GM12875 (cell line): ENCODE measurements at regions not wholly inside any gene's neighbourhood (a gene's known extent, or its start where the extent isn't known, plus 50 kb on each side); places are given as distances from the start of the nearest gene placed in this dataset.

Experiments used
- H3K4me3 ChIP-seq: one replicate; pipeline ENCODE4 v1.5.1; 2011; ENCODE audit warnings: low read depth, low read length, control low read depth
- TF ChIP-seq, protein P1 (sequence below): IDR thresholded peaks from 2 replicates; pipeline ENCODE4 v1.5.1; 2011; ENCODE audit warnings: low read depth, mild to moderate bottlenecking, control low read depth, inconsistent platforms, low read length, moderate library complexity, borderline replicate concordance; ENCODE audit not compliant: insufficient read depth

DNA sequence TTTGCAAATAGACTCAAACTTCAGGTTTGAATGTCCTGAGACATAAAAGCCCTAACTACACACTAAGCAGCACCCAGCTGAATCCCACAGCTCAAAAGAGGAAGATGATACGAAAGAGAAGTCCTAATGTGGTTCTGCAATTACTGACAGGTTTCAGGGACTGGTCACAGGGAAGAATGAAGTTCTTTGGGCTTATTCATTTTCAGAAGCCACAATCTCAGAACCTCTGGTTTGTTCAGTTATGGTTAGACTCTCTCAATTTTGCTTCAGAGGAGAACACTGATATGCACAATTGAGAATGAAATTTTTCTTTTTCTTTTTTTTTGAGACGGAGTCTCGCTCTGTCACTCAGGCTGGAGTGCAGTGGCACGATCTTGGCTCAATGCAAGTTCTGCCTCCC is 94.6 kb upstream of the FAM180A start:
- TF ChIP-seq, protein P1, sequence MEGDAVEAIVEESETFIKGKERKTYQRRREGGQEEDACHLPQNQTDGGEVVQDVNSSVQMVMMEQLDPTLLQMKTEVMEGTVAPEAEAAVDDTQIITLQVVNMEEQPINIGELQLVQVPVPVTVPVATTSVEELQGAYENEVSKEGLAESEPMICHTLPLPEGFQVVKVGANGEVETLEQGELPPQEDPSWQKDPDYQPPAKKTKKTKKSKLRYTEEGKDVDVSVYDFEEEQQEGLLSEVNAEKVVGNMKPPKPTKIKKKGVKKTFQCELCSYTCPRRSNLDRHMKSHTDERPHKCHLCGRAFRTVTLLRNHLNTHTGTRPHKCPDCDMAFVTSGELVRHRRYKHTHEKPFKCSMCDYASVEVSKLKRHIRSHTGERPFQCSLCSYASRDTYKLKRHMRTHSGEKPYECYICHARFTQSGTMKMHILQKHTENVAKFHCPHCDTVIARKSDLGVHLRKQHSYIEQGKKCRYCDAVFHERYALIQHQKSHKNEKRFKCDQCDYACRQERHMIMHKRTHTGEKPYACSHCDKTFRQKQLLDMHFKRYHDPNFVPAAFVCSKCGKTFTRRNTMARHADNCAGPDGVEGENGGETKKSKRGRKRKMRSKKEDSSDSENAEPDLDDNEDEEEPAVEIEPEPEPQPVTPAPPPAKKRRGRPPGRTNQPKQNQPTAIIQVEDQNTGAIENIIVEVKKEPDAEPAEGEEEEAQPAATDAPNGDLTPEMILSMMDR = no peak
- no peak overlapping the region for H3K4me3 ChIP-seq

DNA sequence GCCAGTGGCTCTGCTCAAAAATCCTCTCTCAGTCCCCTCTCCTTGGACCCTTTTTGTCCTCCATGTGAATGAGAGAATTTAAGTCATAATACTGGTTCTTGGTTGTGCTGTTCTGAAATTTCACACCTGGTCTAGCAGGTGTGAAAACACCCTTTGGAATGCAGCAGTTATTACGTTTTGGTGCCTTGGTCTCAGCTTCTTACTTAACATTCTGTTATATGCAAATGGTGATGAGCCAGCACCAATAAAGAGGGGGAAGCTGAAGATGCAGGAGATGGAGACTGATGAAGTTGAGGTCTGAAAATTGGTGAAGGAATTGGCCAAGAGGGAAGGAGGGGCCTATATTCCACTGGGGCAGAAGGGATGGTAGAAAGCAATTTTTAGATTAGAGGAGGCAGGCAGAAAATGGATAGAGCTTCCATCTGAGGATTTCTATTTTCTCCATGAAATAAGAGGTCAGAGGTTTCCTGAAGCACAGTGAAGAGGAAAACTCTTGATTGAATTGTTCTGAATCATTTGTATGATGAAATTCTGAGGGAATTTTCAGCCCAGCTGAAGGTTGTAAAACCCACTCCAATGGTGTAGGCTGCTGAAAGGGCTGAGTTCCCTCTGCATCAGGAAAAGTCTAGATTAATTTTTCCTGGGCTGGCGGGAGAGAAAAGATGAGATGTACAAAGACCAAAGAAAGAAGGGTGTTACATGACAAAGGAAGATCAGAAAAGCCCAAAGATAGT is 94.0 kb upstream of the FAM180A start:
- TF ChIP-seq, protein P1 = no peak

DNA sequence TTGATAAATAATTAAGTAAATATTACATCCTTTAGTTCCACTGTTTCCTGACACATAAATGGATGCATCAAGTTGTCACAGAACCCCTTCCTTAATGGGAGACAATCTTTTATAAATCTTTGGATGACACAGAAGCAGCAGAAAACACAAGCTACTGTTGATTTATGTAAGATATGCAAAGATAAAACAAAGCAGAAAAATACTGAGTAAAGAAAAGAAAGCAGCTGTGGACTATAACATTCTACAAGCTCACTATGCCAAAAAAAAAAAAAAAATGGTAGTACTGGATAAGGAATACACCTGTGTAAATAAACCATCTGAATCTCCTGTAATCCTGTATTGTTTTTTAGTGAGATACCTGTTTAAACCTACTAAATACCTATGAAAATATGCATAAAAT is 92.0 kb upstream of the FAM180A start:
- TF ChIP-seq, protein P1 = no peak
- no peak overlapping the region for H3K4me3 ChIP-seq

More for the DNA sequence above, 94.0 kb upstream of the FAM180A start:
- H3K4me3 ChIP-seq = no peak overlapping the region

DNA sequence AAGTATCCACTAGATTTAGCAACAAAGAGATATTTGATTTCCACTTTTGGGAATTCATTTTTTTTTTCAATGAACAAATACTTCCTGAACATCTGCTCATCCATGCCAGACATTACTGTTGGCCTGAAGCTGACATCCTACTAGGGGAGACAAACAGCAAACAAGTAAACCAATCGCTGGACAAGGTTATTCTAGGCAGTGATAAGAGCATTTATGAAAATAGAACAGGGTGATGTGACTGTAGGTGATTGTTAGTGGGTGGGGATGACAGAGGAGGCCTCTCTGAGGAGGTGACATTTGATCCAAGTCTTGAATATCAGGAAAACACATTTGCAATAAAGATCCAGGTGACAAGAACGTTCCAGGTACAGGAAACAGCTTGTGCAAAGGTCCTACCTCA is 89.1 kb upstream of the FAM180A start:
- TF ChIP-seq, protein P1 = no peak
- H3K4me3 ChIP-seq = no peak overlapping the region

DNA sequence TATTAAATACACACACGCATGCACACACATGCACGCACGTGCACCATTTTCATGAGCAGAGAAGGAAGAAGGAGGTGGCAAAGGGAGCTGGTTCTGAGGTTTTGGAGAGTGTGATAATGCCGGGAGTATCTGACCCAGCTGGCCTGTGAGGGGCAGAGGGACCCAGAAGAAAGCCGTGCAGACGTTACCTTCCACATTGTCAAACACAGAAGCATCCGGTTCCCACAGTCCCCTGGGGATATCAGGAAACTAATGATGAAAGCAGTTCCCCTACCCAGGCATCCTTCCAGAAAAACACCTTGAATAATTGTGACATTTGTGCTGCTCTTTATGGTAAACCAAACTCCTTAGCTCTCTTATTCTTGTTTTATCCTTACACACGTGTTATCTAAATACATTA is 85.7 kb upstream of the FAM180A start:
- TF ChIP-seq, protein P1 = no peak
- H3K4me3 ChIP-seq = no peak overlapping the region

DNA sequence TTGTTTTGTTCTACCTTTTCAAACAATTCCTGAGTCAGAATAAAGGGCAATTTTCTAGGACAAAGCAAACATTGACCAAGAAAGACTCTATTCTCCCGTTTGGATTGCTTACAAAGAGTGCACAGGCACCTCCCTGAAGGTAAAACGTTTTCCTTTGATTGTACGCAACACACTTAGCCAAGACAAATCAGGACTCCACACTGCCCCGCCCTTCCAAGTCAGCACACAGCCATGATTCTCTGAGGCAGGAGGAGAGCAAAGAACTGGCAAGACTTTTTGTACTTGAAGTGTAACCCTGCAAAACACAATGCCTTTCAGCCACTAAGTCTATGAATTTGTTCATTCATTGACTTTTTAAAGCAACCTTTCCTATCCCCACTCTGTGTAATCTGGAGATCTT is 85.0 kb upstream of the FAM180A start:
- TF ChIP-seq, protein P1 = no peak

DNA sequence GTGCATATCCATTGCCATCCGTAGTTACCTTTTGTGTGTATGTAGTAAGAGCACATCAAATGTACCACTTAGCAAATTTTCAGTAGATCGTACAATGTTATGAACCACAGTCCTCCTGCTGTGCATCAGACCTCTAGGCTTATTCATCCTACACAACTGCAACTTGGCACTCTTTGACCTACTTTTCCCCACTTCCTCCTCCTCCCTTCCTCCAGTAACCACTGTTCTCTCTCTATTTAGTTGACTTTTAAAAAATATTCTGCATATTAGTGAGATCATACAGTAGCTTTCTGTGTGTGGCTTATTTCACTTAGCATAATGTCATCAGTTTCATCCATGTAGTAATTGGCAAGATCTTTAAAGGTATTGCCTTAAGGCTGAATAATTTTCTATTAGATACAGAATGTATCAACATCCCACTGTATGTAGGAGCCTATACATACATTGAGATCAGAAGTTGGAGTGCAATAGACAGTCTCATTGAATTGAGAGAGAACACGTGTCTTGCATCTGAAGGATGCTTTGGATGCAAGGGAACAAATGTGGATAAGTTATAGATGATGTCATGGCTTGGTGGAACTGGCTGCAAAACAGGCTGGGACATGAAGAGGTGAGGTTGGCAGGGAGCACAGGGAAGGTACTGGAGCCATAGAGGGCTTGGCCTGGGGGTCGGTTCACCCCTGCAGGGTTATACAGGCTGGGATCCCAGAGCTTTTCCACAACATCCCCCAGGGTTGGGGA is 83.0 kb upstream of the FAM180A start:
- no peak overlapping the region for H3K4me3 ChIP-seq
- TF ChIP-seq, protein P1 = no peak

More for the DNA sequence above, 85.0 kb upstream of the FAM180A start:
- no peak overlapping the region for H3K4me3 ChIP-seq
